ENCODE measurements at regions not wholly inside any gene's neighbourhood (a gene's known extent, or its start where the extent isn't known, plus 50 kb on each side); places are given as distances from the start of the nearest gene placed in this dataset.

DNA sequence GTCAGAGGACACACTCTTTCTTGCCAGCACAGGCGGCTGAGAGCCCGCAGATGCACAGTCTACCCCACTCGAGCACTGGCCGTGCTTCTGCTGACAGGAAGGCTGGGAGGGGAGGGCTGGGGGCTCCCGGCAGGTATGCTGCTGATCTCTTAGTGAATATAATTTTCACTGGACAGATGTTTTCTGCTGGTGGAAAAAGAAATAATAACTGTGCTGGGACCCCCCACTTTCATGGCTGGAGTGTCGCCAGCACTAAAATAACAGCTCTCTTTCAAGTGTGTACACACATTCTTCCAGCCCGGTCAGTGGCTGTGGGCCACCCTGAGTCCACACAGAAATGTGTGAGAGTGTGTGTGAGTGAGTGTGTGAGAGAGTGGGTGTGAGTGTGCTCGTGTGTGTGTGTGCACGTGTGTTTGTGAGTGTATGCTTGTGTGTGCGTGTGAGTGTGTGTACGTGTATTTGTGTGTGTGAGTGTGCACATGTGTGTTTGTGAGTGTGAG, 167.7 kb upstream of the USP24 start:
- Mint-ChIP-seq H3K36me3 (ENCODE audit: low read depth, unreplicated experiment) (no peaks in the 10 kb centered on the region), H3K9me3 (ENCODE audit: unreplicated experiment) (no peaks in the 10 kb centered on the region), H3K4me3 (ENCODE audit: unreplicated experiment) (no peak overlapping the region), H3K27ac (ENCODE audit: unreplicated experiment) (no peak overlapping the region), H3K4me1 (ENCODE audit: unreplicated experiment) (no peaks in the 10 kb centered on the region), H3K27me3 (ENCODE audit: unreplicated experiment) (peaks cover 7% of the 10 kb centered on the region)
- no peak for DNase-seq (ENCODE audit: low spot score)
- no peak for TF ChIP-seq CTCF (IDR thresholded peaks at IDR 0.05; ENCODE audit: unreplicated experiment)

GRCh38 chr1:55381983-55382382, 166.8 kb upstream of the USP24 start:
- no peak for DNase-seq (ENCODE audit: low spot score)
- no peaks in the 10 kb centered on the region for H3K4me1 Mint-ChIP-seq (ENCODE audit: unreplicated experiment)
- peaks cover 7% of the 10 kb centered on the region for H3K27me3 Mint-ChIP-seq (ENCODE audit: unreplicated experiment)
- H3K9me3 Mint-ChIP-seq (ENCODE audit: unreplicated experiment), result no peaks in the 10 kb centered on the region
- H3K27ac Mint-ChIP-seq (ENCODE audit: unreplicated experiment), result no peak overlapping the region
- no peaks in the 10 kb centered on the region for H3K36me3 Mint-ChIP-seq (ENCODE audit: low read depth, unreplicated experiment)
- no peak for TF ChIP-seq CTCF (IDR thresholded peaks at IDR 0.05; ENCODE audit: unreplicated experiment)
- no peak overlapping the region for H3K4me3 Mint-ChIP-seq (ENCODE audit: unreplicated experiment)

- peaks cover 7% of the 10 kb centered on the region for H3K27me3 Mint-ChIP-seq (ENCODE audit: unreplicated experiment)
- no peak for TF ChIP-seq CTCF (IDR thresholded peaks at IDR 0.05; ENCODE audit: unreplicated experiment)
- H3K4me3 Mint-ChIP-seq (ENCODE audit: unreplicated experiment), result no peak overlapping the region
- H3K9me3 Mint-ChIP-seq (ENCODE audit: unreplicated experiment), result no peaks in the 10 kb centered on the region
- H3K27ac Mint-ChIP-seq (ENCODE audit: unreplicated experiment), result no peak overlapping the region
- no peaks in the 10 kb centered on the region for H3K36me3 Mint-ChIP-seq (ENCODE audit: low read depth, unreplicated experiment)
- no peak for DNase-seq (ENCODE audit: low spot score)
- H3K4me1 Mint-ChIP-seq (ENCODE audit: unreplicated experiment), result no peaks in the 10 kb centered on the region
Measured at GRCh38 chr1:55381491-55381890, 166.3 kb upstream of the USP24 start.

- H3K4me1 Mint-ChIP-seq (ENCODE audit: unreplicated experiment), result no peaks in the 10 kb centered on the region
- H3K27me3 Mint-ChIP-seq (ENCODE audit: unreplicated experiment), result peaks cover 7% of the 10 kb centered on the region
- no peaks in the 10 kb centered on the region for H3K36me3 Mint-ChIP-seq (ENCODE audit: low read depth, unreplicated experiment)
- H3K9me3 Mint-ChIP-seq (ENCODE audit: unreplicated experiment), result no peaks in the 10 kb centered on the region
- no peak overlapping the region for H3K27ac Mint-ChIP-seq (ENCODE audit: unreplicated experiment)
- H3K4me3 Mint-ChIP-seq (ENCODE audit: unreplicated experiment), result no peak overlapping the region
- no peak for DNase-seq (ENCODE audit: low spot score)
- TF ChIP-seq CTCF (IDR thresholded peaks at IDR 0.05; ENCODE audit: unreplicated experiment), result no peak
Measured at GRCh38 chr1:55380355-55380970, 165.3 kb upstream of the USP24 start.

- peaks cover 7% of the 10 kb centered on the region for H3K27me3 Mint-ChIP-seq (ENCODE audit: unreplicated experiment)
- no peaks in the 10 kb centered on the region for H3K4me1 Mint-ChIP-seq (ENCODE audit: unreplicated experiment)
- DNase-seq (ENCODE audit: low spot score), result peak; percentile 59
- H3K9me3 Mint-ChIP-seq (ENCODE audit: unreplicated experiment), result no peaks in the 10 kb centered on the region
- TF ChIP-seq CTCF (IDR thresholded peaks at IDR 0.05; ENCODE audit: unreplicated experiment), result peak; percentile 39
- H3K27ac Mint-ChIP-seq (ENCODE audit: unreplicated experiment), result no peak overlapping the region
- no peaks in the 10 kb centered on the region for H3K36me3 Mint-ChIP-seq (ENCODE audit: low read depth, unreplicated experiment)
- no peak overlapping the region for H3K4me3 Mint-ChIP-seq (ENCODE audit: unreplicated experiment)
Measured at GRCh38 chr1:55378582-55378981, 163.4 kb upstream of the USP24 start.

Measured in endothelial cell (in vitro differentiated cells).